Mesothelial cell of epicardium (in vitro differentiated cells): ENCODE measurements at regions not wholly inside any gene's neighbourhood (a gene's known extent, or its start where the extent isn't known, plus 50 kb on each side); places are given as distances from the start of the nearest gene placed in this dataset.

ENCODE experiments used
- DNase-seq, 2 experiments: peaks; one replicate each; pipeline ENCODE4 v3.0.0; 2021; ENCODE audit warnings: low spot score in 2 of 2; ENCODE audit not compliant: unreplicated experiment in 2 of 2
- H3K27ac Mint-ChIP-seq: 2 replicates; pipeline ENCODE4 v1.8.0; 2021; ENCODE audit warnings: mixed read lengths
- H3K27me3 Mint-ChIP-seq: 2 replicates; pipeline ENCODE4 v1.8.0; 2021; ENCODE audit warnings: low read depth, mixed read lengths
- H3K36me3 Mint-ChIP-seq: 2 replicates; pipeline ENCODE4 v1.8.0; 2021; ENCODE audit warnings: mixed read lengths
- H3K4me1 Mint-ChIP-seq: 2 replicates; pipeline ENCODE4 v1.8.0; 2021; ENCODE audit warnings: mixed read lengths
- H3K4me3 Mint-ChIP-seq: 2 replicates; pipeline ENCODE4 v1.8.0; 2021; ENCODE audit warnings: mild to moderate bottlenecking, moderate library complexity, mixed read lengths
- H3K9me3 Mint-ChIP-seq: 2 replicates; pipeline ENCODE4 v1.8.0; 2021; ENCODE audit warnings: mixed read lengths
- TF ChIP-seq, protein P1 (sequence below): fragments of 200-600 bp; sonication (generic); IDR thresholded peaks from one replicate; pipeline ENCODE4 v1.5.0; 2021; ENCODE audit warnings: antibody characterized with exemption; ENCODE audit not compliant: unreplicated experiment

- DNase-seq: no peak
- TF ChIP-seq, protein P1, sequence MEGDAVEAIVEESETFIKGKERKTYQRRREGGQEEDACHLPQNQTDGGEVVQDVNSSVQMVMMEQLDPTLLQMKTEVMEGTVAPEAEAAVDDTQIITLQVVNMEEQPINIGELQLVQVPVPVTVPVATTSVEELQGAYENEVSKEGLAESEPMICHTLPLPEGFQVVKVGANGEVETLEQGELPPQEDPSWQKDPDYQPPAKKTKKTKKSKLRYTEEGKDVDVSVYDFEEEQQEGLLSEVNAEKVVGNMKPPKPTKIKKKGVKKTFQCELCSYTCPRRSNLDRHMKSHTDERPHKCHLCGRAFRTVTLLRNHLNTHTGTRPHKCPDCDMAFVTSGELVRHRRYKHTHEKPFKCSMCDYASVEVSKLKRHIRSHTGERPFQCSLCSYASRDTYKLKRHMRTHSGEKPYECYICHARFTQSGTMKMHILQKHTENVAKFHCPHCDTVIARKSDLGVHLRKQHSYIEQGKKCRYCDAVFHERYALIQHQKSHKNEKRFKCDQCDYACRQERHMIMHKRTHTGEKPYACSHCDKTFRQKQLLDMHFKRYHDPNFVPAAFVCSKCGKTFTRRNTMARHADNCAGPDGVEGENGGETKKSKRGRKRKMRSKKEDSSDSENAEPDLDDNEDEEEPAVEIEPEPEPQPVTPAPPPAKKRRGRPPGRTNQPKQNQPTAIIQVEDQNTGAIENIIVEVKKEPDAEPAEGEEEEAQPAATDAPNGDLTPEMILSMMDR: no peak
- Mint-ChIP-seq H3K4me1 (no peaks in the 10 kb centered on the region), H3K27me3 (peaks cover 25% of the 10 kb centered on the region), H3K36me3 (no peaks in the 10 kb centered on the region), H3K9me3 (no peaks in the 10 kb centered on the region), H3K4me3 (no peak overlapping the region), H3K27ac (no peak overlapping the region)
These were observed 87.6 kb upstream of the IL33 start for GRCh38 chr9:6128030-6128429.

GRCh38 chr9:6126377-6126776, 89.2 kb upstream of the IL33 start:
- peaks cover 25% of the 10 kb centered on the region for H3K27me3 Mint-ChIP-seq
- no peak overlapping the region for H3K27ac Mint-ChIP-seq
- no peaks in the 10 kb centered on the region for H3K36me3 Mint-ChIP-seq
- no peaks in the 10 kb centered on the region for H3K9me3 Mint-ChIP-seq
- H3K4me3 Mint-ChIP-seq: no peak overlapping the region
- no peak for DNase-seq
- no peaks in the 10 kb centered on the region for H3K4me1 Mint-ChIP-seq
- TF ChIP-seq, protein P1: no peak

DNA sequence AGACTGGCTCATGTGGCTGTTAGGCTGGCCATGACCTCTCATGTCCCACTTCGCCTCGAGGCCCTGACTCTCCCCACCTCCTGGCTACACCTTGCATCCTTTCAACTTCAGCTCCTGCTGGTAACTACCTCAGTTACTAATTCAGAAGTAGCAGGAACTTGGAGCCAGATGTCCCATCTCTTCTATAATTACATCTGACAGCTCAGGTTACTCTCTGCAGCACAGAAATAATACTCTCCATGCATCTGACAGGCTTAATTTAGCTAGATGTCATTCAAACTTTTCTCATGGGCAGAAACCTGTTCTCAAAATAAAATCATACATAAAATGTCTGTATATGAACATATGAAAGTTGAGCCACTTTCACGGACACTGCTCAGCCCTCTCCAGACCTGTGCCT, 92.2 kb upstream of the IL33 start:
- no peaks in the 10 kb centered on the region for H3K4me1 Mint-ChIP-seq
- H3K36me3 Mint-ChIP-seq: no peaks in the 10 kb centered on the region
- H3K27ac Mint-ChIP-seq: no peak overlapping the region
- no peak overlapping the region for H3K4me3 Mint-ChIP-seq
- peaks cover 7% of the 10 kb centered on the region for H3K27me3 Mint-ChIP-seq
- H3K9me3 Mint-ChIP-seq: no peaks in the 10 kb centered on the region
- TF ChIP-seq, protein P1: no peak
- DNase-seq: no peak

DNA sequence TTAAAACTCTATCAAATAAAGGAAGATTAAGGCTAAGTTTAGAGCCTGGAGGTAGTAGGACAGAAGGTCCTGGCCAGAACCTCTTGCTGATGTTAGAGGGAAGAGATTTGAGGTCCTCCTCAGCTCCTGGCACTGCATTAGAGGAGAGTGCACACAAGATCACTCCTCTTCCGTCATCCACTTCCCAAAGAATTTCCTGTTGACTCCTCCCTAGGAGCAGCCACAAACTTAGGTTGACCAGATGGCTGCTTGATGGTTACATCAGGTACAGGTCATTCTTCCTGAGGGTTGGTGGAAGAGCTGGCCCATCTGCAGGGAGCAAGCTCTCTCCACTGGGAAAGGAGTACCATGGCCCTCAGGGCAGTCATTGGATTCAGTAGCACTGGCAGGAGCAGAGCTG, 93.9 kb upstream of the IL33 start:
- Mint-ChIP-seq H3K27ac (no peak overlapping the region), H3K9me3 (no peaks in the 10 kb centered on the region)
- no peak for DNase-seq

DNA sequence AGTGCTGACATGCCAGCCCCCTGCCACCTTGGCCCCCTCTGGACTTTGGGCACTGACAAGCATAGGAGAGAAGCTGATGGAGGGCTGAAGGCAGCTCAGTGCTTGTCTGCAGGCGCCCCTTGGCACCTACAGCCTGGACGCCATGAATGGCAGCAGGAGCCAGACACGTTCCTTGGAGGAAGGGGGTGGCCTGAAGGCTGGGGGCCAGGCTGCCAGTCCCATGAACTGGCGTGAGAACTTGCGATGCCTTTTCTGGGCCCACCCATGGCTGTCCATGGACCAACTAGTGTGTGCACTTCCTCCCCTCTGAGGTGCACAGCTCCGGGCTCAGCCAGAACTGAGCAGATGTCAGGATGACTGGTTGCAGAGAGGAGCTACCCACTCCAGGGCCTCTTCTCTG, 99.0 kb upstream of the RANBP6 start:
- Mint-ChIP-seq H3K27me3 (no peaks in the 10 kb centered on the region), H3K4me3 (no peak overlapping the region), H3K36me3 (no peaks in the 10 kb centered on the region), H3K9me3 (no peaks in the 10 kb centered on the region), H3K27ac (no peak overlapping the region), H3K4me1 (no peaks in the 10 kb centered on the region)
- no peak for DNase-seq
- TF ChIP-seq, protein P1: no peak

More for the DNA sequence above, 93.9 kb upstream of the IL33 start:
- TF ChIP-seq, protein P1: no peak
- Mint-ChIP-seq H3K36me3 (no peaks in the 10 kb centered on the region), H3K27me3 (peaks cover 6% of the 10 kb centered on the region), H3K4me3 (no peak overlapping the region), H3K4me1 (no peaks in the 10 kb centered on the region)

DNA sequence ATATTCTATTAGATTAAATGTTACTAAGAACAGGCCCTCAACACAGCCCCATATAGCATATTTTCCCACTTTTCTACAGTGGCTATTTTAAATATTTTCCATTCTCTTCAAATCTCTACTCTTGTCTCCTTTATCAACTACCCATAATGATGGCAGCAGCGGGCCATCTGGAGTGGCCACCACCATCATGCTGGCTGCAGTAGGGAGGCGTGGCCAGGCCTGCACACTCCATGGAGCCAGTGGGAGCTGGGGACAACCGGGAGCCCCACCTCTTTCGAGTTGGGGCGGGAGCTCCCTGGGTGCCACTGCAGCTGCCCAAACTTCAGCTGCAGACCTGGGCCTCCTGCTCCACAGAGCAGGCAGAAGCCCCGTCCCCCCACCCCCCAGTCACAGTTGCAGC, 98.4 kb upstream of the RANBP6 start:
- no peaks in the 10 kb centered on the region for H3K27me3 Mint-ChIP-seq
- TF ChIP-seq, protein P1: no peak
- DNase-seq: no peak
- no peaks in the 10 kb centered on the region for H3K36me3 Mint-ChIP-seq
- no peak overlapping the region for H3K4me3 Mint-ChIP-seq
- no peaks in the 10 kb centered on the region for H3K9me3 Mint-ChIP-seq
- H3K4me1 Mint-ChIP-seq: peaks cover under 1% of the 10 kb centered on the region
- H3K27ac Mint-ChIP-seq: no peak overlapping the region
